ENCODE measurements at regions not wholly inside any gene's neighbourhood (a gene's known extent, or its start where the extent isn't known, plus 50 kb on each side); places are given as distances from the start of the nearest gene placed in this dataset.

DNA sequence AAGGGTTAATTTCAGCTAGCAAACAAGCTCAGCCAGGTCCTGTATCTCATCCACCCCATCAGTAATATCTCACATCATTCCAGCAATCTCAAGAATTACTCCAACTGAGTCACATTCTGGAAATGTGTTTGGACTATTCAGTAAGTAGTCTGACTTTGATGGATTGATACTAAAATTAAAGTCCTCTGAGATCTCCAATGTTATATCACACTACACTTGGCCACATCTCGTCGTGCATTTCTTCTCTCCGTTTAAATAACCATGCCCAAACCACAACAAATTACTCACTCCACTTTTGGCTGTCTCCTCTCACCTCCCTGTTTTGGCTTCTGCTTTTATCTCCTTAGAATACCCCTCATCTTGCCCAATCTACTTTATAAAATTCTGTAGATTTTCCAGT lies 292.2 kb downstream of the PYDC2 start:
- Histone ChIP-seq H3K4me2 (ENCODE audit: low read length) (no peak overlapping the region), H3K27me3 (ENCODE audit: low read depth, low read length) (no peaks in the 10 kb centered on the region), H2AFZ (ENCODE audit: low read depth, low read length) (no peak overlapping the region), H3K4me1 (ENCODE audit: low read length) (no peaks in the 10 kb centered on the region), H3K9ac (ENCODE audit: low read length) (no peak overlapping the region), H3K4me3 (ENCODE audit: low read length) (no peak overlapping the region), H3K27ac (ENCODE audit: low read length) (no peak overlapping the region), H4K20me1 (ENCODE audit: insufficient read depth, low read length) (no peaks in the 10 kb centered on the region), H3K36me3 (replicated peaks; ENCODE audit: low read depth, low read length) (no peaks in the 10 kb centered on the region), H3K9me3 (ENCODE audit: insufficient read depth, low read length) (no peaks in the 10 kb centered on the region), H3K79me2 (ENCODE audit: low read length) (no peaks in the 10 kb centered on the region)
- TF ChIP-seq EZH2phosphoT487 (IDR thresholded peaks at IDR 0.05; ENCODE audit: low read depth): no peak
- TF ChIP-seq, protein P1, sequence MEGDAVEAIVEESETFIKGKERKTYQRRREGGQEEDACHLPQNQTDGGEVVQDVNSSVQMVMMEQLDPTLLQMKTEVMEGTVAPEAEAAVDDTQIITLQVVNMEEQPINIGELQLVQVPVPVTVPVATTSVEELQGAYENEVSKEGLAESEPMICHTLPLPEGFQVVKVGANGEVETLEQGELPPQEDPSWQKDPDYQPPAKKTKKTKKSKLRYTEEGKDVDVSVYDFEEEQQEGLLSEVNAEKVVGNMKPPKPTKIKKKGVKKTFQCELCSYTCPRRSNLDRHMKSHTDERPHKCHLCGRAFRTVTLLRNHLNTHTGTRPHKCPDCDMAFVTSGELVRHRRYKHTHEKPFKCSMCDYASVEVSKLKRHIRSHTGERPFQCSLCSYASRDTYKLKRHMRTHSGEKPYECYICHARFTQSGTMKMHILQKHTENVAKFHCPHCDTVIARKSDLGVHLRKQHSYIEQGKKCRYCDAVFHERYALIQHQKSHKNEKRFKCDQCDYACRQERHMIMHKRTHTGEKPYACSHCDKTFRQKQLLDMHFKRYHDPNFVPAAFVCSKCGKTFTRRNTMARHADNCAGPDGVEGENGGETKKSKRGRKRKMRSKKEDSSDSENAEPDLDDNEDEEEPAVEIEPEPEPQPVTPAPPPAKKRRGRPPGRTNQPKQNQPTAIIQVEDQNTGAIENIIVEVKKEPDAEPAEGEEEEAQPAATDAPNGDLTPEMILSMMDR (IDR thresholded peaks at IDR 0.05; ENCODE audit: low read depth, low read length): no peak

- no peaks in the 10 kb centered on the region for H3K79me2 ChIP-seq (ENCODE audit: low read length)
- H3K4me1 ChIP-seq (ENCODE audit: low read length): peaks cover 9% of the 10 kb centered on the region
- H2AFZ ChIP-seq (ENCODE audit: low read depth, low read length): no peak overlapping the region
- no peak for TF ChIP-seq EZH2phosphoT487 (IDR thresholded peaks at IDR 0.05; ENCODE audit: low read depth)
- TF ChIP-seq, protein P1 (IDR thresholded peaks at IDR 0.05; ENCODE audit: low read depth, low read length): no peak
- no peak overlapping the region for H3K9ac ChIP-seq (ENCODE audit: low read length)
- no peak overlapping the region for H3K27ac ChIP-seq (ENCODE audit: low read length)
- no peaks in the 10 kb centered on the region for H3K27me3 ChIP-seq (ENCODE audit: low read depth, low read length)
- H3K4me2 ChIP-seq (ENCODE audit: low read length): no peak overlapping the region
- H4K20me1 ChIP-seq (ENCODE audit: insufficient read depth, low read length): no peaks in the 10 kb centered on the region
- no peaks in the 10 kb centered on the region for H3K36me3 ChIP-seq (replicated peaks; ENCODE audit: low read depth, low read length)
- no peaks in the 10 kb centered on the region for H3K9me3 ChIP-seq (ENCODE audit: insufficient read depth, low read length)
- no peak overlapping the region for H3K4me3 ChIP-seq (ENCODE audit: low read length)
Observed at GRCh38 chr3:191761906-191762305, 300.9 kb downstream of the PYDC2 start.

DNA sequence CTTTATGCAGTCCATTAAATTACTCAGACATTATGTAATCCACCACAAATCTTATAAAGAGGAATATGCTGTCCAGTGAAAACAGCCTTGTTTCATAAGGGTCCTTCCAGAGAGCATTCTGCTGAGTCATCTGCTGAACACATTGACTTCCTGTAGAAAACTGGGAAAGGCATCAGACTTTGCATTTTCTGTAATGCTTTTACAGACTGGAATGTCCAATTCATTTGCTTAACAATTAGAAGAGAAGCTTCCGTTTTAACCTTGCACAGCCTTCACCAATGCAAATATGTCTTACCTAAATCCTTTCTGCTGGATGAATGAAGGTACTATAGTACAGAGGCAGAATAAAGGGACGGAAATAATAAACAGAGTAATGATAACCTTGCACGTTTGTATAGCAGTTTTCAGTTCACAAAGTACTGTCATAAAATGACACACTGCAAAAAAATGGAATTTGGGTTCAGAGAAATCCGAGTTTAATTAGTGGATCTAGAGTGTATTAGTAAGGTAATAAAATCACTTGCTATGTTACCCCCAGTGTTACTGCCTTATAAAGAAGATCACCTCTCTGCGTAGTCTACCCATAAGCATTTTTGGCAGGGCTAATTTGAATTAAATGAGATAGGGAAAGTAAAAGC lies 301.5 kb downstream of the PYDC2 start:
- Histone ChIP-seq H3K4me2 (ENCODE audit: low read length) (no peak overlapping the region), H3K79me2 (ENCODE audit: low read length) (no peaks in the 10 kb centered on the region), H3K4me3 (ENCODE audit: low read length) (no peak overlapping the region), H3K9me3 (ENCODE audit: insufficient read depth, low read length) (no peaks in the 10 kb centered on the region), H3K9ac (ENCODE audit: low read length) (no peak overlapping the region), H3K27me3 (ENCODE audit: low read depth, low read length) (no peaks in the 10 kb centered on the region), H3K36me3 (replicated peaks; ENCODE audit: low read depth, low read length) (no peaks in the 10 kb centered on the region), H4K20me1 (ENCODE audit: insufficient read depth, low read length) (no peaks in the 10 kb centered on the region), H3K27ac (ENCODE audit: low read length) (no peak overlapping the region), H3K4me1 (ENCODE audit: low read length) (peaks cover 9% of the 10 kb centered on the region), H2AFZ (ENCODE audit: low read depth, low read length) (no peak overlapping the region)
- no peak for TF ChIP-seq EZH2phosphoT487 (IDR thresholded peaks at IDR 0.05; ENCODE audit: low read depth)
- TF ChIP-seq, protein P1 (IDR thresholded peaks at IDR 0.05; ENCODE audit: low read depth, low read length): no peak

DNA sequence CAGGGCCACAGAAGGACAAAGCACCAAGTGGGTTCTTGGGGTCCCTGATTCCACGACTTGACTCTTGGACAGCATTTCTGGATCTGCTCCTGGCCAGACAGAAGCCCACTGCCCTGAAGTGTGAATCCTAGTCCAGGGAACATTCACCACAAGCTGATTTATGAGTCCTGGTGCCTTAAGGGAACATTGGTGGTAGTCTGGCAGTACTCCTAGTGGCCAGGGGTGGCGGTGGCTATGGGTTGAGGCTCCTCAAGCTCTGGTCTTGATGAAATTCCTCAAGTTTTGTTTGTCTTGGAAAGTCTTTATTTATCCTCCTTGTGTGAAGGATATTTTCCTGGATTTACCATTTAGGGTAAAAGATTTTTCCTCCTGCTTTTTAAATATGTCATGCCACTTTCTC lies 307.5 kb downstream of the PYDC2 start:
- no peak for TF ChIP-seq EZH2phosphoT487 (IDR thresholded peaks at IDR 0.05; ENCODE audit: low read depth)
- TF ChIP-seq, protein P1 (IDR thresholded peaks at IDR 0.05; ENCODE audit: low read depth, low read length): no peak
- Histone ChIP-seq H3K4me3 (ENCODE audit: low read length) (no peak overlapping the region), H3K9me3 (ENCODE audit: insufficient read depth, low read length) (no peaks in the 10 kb centered on the region), H3K9ac (ENCODE audit: low read length) (no peak overlapping the region), H3K36me3 (replicated peaks; ENCODE audit: low read depth, low read length) (no peaks in the 10 kb centered on the region), H3K27me3 (ENCODE audit: low read depth, low read length) (no peaks in the 10 kb centered on the region), H2AFZ (ENCODE audit: low read depth, low read length) (no peak overlapping the region), H3K27ac (ENCODE audit: low read length) (no peak overlapping the region), H4K20me1 (ENCODE audit: insufficient read depth, low read length) (no peaks in the 10 kb centered on the region), H3K4me1 (ENCODE audit: low read length) (no peaks in the 10 kb centered on the region; the same call in 1 of the 2 replicates), H3K4me2 (ENCODE audit: low read length) (no peak overlapping the region), H3K79me2 (ENCODE audit: low read length) (no peaks in the 10 kb centered on the region)

All from OCI-LY3 (cell line).